Sigmoid colon (tissue), 4 donors: ENCODE measurements at regions not wholly inside any gene's neighbourhood (a gene's known extent, or its start where the extent isn't known, plus 50 kb on each side); places are given as distances from the start of the nearest gene placed in this dataset.

Source experiments
- EP300 ChIP-seq, 4 donors: sonication (generic); formaldehyde crosslinking; IDR thresholded peaks; one replicate each; pipeline ENCODE4 v1.6.1; 2017; ENCODE audit warnings: antibody characterized with exemption in 4 of 4
- POLR2A ChIP-seq, 2 donors: fragments of 450-650 bp; IDR thresholded peaks; one replicate each; pipeline ENCODE4 v1.6.1; 2016; ENCODE audit warnings: antibody characterized with exemption in 2 of 2, mild to moderate bottlenecking in 2 of 2, moderate library complexity in 2 of 2
- POLR2AphosphoS5 ChIP-seq, 4 donors: sonication (generic); formaldehyde crosslinking; IDR thresholded peaks; one replicate each; pipeline ENCODE4 v1.6.1; 2017; ENCODE audit warnings: antibody characterized with exemption in 4 of 4
- TF ChIP-seq, protein P1 (sequence below), 4 experiments: fragments of 450-650 bp in 3 of 4; fragments of 200-600 bp in 1 of 4; IDR thresholded peaks; one replicate each; pipeline ENCODE4 v1.5.1; 2016 to 2019; ENCODE audit warnings: antibody characterized with exemption in 4 of 4, mild to moderate bottlenecking in 3 of 4, moderate library complexity in 2 of 4

DNA sequence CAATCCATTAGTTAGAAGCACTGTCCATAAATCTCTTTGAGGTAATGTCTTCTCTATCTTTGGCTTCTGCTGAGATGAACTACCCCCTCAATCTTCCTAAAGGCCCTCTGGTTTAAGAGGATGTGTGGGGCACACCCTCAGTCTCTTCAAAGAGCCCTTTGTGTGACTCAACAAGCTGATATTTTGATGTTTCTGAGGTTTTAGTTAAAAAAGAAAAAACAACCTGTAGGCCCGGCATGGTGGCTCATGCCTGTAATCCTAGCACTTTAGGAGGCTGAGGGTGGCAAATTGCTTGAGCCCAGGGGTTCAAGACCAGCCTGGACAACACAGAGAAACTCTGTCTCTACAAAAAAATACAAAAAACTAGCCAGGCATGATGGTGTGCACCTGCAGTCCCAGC lies 593.5 kb downstream of the TMEM182 start:
- TF ChIP-seq, protein P1, sequence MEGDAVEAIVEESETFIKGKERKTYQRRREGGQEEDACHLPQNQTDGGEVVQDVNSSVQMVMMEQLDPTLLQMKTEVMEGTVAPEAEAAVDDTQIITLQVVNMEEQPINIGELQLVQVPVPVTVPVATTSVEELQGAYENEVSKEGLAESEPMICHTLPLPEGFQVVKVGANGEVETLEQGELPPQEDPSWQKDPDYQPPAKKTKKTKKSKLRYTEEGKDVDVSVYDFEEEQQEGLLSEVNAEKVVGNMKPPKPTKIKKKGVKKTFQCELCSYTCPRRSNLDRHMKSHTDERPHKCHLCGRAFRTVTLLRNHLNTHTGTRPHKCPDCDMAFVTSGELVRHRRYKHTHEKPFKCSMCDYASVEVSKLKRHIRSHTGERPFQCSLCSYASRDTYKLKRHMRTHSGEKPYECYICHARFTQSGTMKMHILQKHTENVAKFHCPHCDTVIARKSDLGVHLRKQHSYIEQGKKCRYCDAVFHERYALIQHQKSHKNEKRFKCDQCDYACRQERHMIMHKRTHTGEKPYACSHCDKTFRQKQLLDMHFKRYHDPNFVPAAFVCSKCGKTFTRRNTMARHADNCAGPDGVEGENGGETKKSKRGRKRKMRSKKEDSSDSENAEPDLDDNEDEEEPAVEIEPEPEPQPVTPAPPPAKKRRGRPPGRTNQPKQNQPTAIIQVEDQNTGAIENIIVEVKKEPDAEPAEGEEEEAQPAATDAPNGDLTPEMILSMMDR (IDR thresholded peaks at IDR 0.05), result no peak
- TF ChIP-seq POLR2A (IDR thresholded peaks at IDR 0.05), result no peak
- no peak for TF ChIP-seq EP300 (IDR thresholded peaks at IDR 0.05)
- no peak for TF ChIP-seq POLR2AphosphoS5 (IDR thresholded peaks at IDR 0.05)
